ENCODE measurements at regions not wholly inside any gene's neighbourhood (a gene's known extent, or its start where the extent isn't known, plus 50 kb on each side); places are given as distances from the start of the nearest gene placed in this dataset.

DNA sequence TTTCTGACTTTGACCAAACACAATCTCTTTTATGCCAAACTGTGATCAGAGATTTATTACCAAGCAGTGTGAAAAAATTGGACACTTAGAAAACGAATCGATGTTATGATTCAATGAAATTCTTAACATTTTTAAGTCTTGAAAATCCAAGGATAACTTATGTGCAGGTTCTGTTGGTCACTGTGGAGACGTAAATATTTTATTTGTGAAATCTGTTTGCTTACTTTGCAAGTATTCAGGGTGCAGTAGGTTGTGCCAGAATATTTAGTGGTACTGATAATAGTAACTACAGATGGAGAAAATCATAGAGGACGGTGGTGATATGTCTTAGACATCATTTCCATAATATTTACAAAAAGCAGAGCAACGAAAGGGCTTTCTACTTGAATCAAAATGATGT, 97.3 kb downstream of the BMP2 start:
- TF ChIP-seq, protein P1, sequence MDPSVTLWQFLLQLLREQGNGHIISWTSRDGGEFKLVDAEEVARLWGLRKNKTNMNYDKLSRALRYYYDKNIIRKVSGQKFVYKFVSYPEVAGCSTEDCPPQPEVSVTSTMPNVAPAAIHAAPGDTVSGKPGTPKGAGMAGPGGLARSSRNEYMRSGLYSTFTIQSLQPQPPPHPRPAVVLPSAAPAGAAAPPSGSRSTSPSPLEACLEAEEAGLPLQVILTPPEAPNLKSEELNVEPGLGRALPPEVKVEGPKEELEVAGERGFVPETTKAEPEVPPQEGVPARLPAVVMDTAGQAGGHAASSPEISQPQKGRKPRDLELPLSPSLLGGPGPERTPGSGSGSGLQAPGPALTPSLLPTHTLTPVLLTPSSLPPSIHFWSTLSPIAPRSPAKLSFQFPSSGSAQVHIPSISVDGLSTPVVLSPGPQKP (IDR thresholded peaks at IDR 0.05; ENCODE audit: borderline replicate concordance, low read depth, low read length) = no peak
- TF ChIP-seq RAD21 (IDR thresholded peaks at IDR 0.05; ENCODE audit: low read length) (no peak), RCOR1 (IDR thresholded peaks at IDR 0.05; ENCODE audit: insufficient replicate concordance, low read length) (no peak), POLR2A (IDR thresholded peaks at IDR 0.05; ENCODE audit: low read depth, low read length) (no peak), CEBPB (IDR thresholded peaks at IDR 0.05; ENCODE audit: low read depth, low read length) (no peak)
- TF ChIP-seq, protein P2, sequence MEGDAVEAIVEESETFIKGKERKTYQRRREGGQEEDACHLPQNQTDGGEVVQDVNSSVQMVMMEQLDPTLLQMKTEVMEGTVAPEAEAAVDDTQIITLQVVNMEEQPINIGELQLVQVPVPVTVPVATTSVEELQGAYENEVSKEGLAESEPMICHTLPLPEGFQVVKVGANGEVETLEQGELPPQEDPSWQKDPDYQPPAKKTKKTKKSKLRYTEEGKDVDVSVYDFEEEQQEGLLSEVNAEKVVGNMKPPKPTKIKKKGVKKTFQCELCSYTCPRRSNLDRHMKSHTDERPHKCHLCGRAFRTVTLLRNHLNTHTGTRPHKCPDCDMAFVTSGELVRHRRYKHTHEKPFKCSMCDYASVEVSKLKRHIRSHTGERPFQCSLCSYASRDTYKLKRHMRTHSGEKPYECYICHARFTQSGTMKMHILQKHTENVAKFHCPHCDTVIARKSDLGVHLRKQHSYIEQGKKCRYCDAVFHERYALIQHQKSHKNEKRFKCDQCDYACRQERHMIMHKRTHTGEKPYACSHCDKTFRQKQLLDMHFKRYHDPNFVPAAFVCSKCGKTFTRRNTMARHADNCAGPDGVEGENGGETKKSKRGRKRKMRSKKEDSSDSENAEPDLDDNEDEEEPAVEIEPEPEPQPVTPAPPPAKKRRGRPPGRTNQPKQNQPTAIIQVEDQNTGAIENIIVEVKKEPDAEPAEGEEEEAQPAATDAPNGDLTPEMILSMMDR (conservative IDR thresholded peaks at IDR 0.05; ENCODE audit: low read depth, low read length) = no peak
